Tibial nerve (tissue), 4 donors: ENCODE measurements at regions not wholly inside any gene's neighbourhood (a gene's known extent, or its start where the extent isn't known, plus 50 kb on each side); places are given as distances from the start of the nearest gene placed in this dataset.

ENCODE experiments used
- EP300 ChIP-seq, 2 donors: sonication (generic); formaldehyde crosslinking; IDR thresholded peaks; one replicate each; pipeline ENCODE4 v1.6.1; 2017; ENCODE audit warnings: antibody characterized with exemption in 2 of 2, mild to moderate bottlenecking in 1 of 2
- POLR2A ChIP-seq, 2 donors: fragments of 450-650 bp; IDR thresholded peaks; one replicate each; pipeline ENCODE4 v1.6.1; 2017; ENCODE audit warnings: antibody characterized with exemption in 2 of 2, mild to moderate bottlenecking in 2 of 2, moderate library complexity in 2 of 2
- TF ChIP-seq, protein P1 (sequence below), 5 experiments: fragments of 200-600 bp in 3 of 5; fragments of 450-650 bp in 2 of 5; sonication (generic) in 3 of 5; IDR thresholded peaks; one replicate each; pipeline ENCODE4 v1.5.1; 2016 to 2019; ENCODE audit warnings: antibody characterized with exemption in 5 of 5, mild to moderate bottlenecking in 3 of 5, moderate library complexity in 2 of 5

DNA sequence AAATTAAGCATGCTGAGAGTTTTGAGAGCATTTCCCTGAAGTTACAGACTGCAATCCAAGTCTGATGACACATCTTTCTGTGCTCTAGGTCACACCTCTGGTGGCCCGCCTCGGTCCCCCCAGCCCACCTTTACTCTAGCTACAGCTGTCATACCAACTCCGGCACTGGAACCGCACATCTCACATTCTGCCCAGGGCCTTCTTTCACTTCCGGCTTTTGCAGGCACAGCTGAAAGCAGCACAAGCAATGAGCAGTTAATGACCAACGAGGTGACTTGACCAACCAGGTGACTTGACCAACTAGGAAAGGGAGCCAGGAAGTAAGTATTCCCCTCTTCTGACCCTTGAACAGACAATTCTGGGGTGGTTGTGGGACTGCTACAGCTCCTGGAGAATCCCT is 88.6 kb upstream of the MOCS1 start:
- TF ChIP-seq, protein P1, sequence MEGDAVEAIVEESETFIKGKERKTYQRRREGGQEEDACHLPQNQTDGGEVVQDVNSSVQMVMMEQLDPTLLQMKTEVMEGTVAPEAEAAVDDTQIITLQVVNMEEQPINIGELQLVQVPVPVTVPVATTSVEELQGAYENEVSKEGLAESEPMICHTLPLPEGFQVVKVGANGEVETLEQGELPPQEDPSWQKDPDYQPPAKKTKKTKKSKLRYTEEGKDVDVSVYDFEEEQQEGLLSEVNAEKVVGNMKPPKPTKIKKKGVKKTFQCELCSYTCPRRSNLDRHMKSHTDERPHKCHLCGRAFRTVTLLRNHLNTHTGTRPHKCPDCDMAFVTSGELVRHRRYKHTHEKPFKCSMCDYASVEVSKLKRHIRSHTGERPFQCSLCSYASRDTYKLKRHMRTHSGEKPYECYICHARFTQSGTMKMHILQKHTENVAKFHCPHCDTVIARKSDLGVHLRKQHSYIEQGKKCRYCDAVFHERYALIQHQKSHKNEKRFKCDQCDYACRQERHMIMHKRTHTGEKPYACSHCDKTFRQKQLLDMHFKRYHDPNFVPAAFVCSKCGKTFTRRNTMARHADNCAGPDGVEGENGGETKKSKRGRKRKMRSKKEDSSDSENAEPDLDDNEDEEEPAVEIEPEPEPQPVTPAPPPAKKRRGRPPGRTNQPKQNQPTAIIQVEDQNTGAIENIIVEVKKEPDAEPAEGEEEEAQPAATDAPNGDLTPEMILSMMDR (IDR thresholded peaks at IDR 0.05) = no peak
- TF ChIP-seq POLR2A (IDR thresholded peaks at IDR 0.05) (no peak), EP300 (IDR thresholded peaks at IDR 0.05) (no peak)
